Stromal cell of bone marrow (primary cell): ENCODE measurements at regions not wholly inside any gene's neighbourhood (a gene's known extent, or its start where the extent isn't known, plus 50 kb on each side); places are given as distances from the start of the nearest gene placed in this dataset.
"Not testable (repeated sequence)": the region's sequence is repeated elsewhere in the genome, so short reads cannot be mapped to it uniquely, and the experiment has no call there.

Experiments used
- DNase-seq: peaks from one replicate; pipeline ENCODE4 v3.0.0-alpha.2; 2012; ENCODE audit warnings: low read depth

GRCh38 chr9:90221899-90222298 is 420.7 kb downstream of the DIRAS2 start:
- not testable (repeated sequence) for DNase-seq

- DNase-seq = peak; percentile 18
These were observed 415.7 kb downstream of the DIRAS2 start for GRCh38 chr9:90226839-90227338.

GRCh38 chr9:90233081-90233480 is 409.5 kb downstream of the DIRAS2 start:
- DNase-seq = not testable (repeated sequence)

- no peak for DNase-seq
These were observed 402.1 kb downstream of the DIRAS2 start for GRCh38 chr9:90240541-90240940.

GRCh38 chr9:90245661-90246060 is 397.0 kb downstream of the DIRAS2 start:
- no peak for DNase-seq

- no peak for DNase-seq
These were observed 393.5 kb downstream of the DIRAS2 start for GRCh38 chr9:90249094-90249493.

GRCh38 chr9:90251316-90251715 is 391.3 kb downstream of the DIRAS2 start:
- no peak for DNase-seq

DNA sequence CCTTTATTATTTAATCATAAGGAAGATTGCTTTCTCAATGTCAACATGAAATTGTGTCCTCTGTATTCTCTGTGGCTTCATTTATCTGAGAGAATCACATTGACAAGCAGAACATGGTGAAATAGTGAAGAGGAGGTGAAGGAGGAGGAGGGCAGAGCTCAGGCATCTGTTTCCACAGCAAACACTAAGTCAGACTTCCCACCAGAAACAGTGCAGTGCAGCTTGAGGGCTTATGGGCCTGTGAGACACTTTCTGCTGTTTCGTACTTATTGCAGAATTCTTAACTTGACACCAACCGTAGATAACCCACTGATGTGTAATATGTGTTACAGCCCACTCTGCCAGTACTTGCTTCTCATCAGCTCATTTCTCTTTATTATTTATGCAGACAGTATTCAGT is 386.3 kb downstream of the DIRAS2 start:
- DNase-seq = no peak

- no peak for DNase-seq
These were observed 383.0 kb downstream of the DIRAS2 start for GRCh38 chr9:90259311-90260246.

GRCh38 chr9:90261698-90262097 is 380.9 kb downstream of the DIRAS2 start:
- no peak for DNase-seq

- DNase-seq = no peak
These were observed 374.0 kb downstream of the DIRAS2 start for GRCh38 chr9:90268613-90269012.

GRCh38 chr9:90271707-90272106 is 370.9 kb downstream of the DIRAS2 start:
- DNase-seq = no peak

DNA sequence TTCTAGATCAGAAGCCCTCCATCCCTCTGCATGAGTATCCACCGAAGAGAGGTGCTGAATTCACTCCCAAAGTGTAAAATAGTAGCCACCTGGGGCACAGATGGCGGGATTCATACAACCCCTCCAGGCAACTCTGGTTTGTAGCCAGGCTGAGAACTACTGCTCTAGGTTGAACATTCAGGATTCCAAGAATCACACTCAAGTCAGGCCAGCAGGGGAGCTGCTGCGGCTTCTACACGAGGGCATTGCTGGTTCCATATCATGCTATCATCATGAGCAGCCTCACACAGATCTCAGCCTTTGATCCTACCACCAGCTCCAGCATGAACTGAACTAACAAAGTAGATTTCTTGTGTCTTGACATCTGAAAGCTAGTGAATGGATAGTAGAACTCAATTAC is 367.9 kb downstream of the DIRAS2 start:
- DNase-seq = no peak

DNA sequence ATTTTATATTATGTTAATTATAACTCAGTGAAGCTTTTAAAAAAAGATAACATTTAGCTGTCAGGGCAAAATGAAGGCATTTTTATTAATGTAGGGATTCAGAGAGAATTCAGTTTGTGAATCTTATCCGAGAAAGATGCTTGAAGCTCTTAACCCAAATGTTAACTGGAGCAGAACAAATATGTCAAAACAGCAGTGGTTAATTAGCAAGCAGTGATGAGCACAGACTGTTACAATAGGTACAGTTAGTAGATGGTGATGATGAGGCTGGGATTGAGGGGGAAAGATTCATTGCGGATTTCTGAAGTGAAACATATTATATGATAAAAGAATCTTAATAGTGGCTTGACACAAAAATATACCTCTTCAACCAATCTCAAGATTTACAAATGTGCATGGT is 356.7 kb downstream of the DIRAS2 start:
- DNase-seq = no peak

DNA sequence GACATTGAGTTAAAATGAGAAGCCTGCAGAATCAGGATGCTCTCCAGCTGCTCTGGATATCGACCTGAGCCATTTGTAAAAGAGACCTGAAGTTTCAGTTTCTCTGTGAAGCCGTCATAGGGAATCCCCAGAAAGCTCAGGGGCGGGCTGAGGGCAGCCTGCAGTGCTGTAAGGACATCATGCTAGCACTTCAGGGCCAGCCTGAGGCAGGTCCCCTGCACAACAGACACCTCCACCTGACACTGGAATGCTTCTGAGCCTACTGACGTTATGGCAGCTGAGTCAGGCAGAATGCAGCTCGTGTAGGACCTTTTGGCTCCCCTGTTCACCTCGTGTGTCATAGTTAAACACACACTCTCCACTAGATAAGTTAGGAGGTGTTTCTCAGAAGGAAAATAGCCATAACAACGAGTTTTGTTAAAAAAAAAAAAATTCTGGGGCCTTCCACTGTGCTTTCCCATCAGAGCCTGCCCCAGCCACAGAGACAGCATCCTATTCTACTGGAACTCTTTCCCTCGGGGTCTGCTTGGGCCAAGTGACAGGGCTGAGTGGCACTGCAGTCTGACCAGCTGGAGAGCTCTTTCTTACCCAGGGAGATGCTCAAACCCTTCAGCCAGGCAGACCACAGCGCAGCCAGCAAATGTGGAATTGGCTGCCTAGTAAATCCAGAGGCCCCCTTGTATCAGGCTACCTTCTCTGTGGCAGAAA is 354.9 kb downstream of the DIRAS2 start:
- DNase-seq = no peak

GRCh38 chr9:90288275-90288639 is 354.4 kb downstream of the DIRAS2 start:
- DNase-seq = no peak

DNA sequence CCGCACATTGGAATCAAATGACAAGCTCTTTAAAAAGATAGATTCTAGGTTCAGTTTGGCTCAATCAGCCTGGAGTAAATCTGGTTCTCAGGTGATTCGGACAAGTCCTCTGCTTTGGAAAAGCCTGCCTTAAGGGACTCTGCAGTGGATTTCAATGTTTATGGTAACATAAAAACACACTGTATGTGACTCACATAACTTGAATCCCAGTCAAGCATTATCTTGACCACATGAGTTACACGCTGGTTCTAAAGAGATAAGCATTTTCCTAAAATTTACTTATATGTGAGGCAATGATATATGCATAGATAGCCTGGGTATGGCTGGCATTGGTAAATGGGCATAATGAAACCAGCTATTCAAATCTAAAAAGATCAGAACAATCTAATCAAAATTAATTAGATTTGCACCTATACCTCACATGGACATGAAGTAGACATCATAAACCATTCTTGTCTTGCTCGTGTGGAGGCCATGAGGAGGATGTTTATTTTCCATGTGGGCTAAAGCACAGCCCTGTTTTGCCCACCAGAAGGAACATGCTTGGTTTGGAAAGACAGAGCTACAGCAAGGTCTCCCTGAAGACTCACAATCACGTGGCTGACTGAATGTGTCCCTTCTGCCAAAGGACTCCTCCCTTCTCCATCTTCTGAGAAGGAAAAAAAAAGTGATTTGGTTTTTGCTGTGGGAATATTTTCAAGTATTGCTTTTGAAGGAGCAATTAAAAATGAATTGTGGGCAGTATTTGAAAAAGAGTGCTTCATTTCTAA is 351.7 kb downstream of the DIRAS2 start:
- peak; percentile 10 for DNase-seq

- DNase-seq = no peak
These were observed 346.1 kb downstream of the DIRAS2 start for GRCh38 chr9:90296539-90296938.

GRCh38 chr9:90299968-90300367 is 342.7 kb downstream of the DIRAS2 start:
- DNase-seq = no peak

DNA sequence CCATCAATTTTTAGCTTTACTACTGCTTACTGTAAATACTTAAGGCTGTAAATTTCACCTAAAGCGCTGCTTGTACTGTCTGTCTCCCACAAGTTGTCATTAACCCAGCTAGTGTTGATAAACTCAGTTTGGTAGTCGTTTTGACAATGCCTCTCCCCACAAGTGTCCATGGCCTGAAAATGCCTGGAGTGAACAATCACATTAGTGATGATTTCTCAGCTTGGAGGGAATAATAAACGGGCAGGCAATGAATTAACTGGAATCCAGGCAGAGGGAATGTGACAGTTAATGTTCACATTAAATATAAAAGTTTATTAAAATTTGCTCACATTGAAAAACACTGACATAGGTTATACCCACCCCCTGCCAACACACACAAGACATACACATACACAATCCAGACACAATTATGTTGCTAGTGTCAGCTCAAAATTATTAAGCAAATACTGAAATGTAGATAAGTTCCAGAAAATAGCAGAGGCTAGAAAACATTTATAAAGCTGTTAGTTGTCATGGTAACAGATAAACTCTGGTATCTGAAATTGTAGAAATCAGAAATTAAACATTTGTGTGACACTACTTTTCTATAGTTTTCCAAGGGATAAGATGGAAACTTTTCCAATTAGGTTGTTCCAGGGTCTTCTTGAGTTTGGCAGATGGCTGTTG is 341.9 kb downstream of the DIRAS2 start:
- DNase-seq = peak; percentile 4

DNA sequence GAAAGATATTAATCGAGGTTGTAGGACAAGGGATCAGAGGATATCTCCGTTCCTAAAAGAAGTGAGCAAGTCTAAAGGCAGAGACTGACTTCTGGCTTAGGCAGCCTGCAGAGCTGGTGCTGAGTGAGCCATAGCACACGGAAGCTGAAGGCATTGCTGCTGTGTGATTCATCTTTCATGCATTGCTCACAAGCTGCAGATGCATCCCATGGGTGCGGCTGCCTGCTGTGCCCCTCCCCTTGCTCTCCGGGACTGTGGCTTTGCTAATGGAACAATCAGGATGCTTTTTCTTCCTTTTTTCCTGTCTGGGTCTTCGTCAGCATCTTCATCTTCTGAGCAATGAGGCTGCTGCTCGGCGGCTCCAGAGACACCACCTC is 341.4 kb downstream of the DIRAS2 start:
- DNase-seq = peak; percentile 93

DNA sequence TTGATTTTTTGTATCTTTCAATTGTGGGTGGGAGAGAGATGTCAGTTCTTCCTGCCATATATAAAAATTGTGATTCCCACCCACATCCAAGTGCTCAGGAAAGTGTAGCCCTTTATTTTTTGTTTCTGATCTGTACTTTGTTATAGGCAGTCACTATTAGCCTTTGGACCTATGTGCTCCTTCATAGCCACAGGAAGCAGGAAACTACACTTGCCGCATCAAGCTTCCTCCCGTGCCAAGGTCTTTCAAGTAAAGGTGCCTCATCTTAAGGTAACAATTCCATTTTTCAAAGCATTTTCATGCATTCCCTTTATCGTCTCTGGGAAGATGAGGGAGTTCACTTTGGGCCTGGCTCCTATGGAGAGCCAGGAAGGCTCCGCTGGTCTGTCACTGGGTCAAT is 339.0 kb downstream of the DIRAS2 start:
- no peak for DNase-seq
